H1 (cell line): ENCODE measurements at regions not wholly inside any gene's neighbourhood (a gene's known extent, or its start where the extent isn't known, plus 50 kb on each side); places are given as distances from the start of the nearest gene placed in this dataset.

Source experiments
- CTCF ChIA-PET: fragments of 300-600 bp; sonication (Branson Sonifier 250); formaldehyde crosslinking; loops from one replicate; lab custom pipeline; 2021; ENCODE audit not compliant: partially characterized antibody; lab: Charles Lee
- POLR2A ChIA-PET: fragments of 300-600 bp; sonication (Branson Sonifier 250); formaldehyde crosslinking; loops from one replicate; lab custom pipeline; 2021; ENCODE audit warnings: inconsistent platforms; ENCODE audit not compliant: partially characterized antibody; lab: Charles Lee
- DNase-seq, 2 experiments: peaks; one replicate each; pipeline versions ENCODE4 v3.0.0 to v3.0.0-alpha.2; 2010 to 2022; ENCODE audit warnings: low spot score in 2 of 2, low read depth in 1 of 2, mixed read lengths in 1 of 2
- FAIRE-seq: peaks from 2 replicates; lab custom pipeline; 2011; peaks lifted over from hg19 to GRCh38; lab: Jason Lieb, UNC
- H2AFZ ChIP-seq: 2 replicates; pipeline ENCODE4 v1.8.1; 2012; ENCODE audit warnings: low read length, inconsistent platforms
- H2AK5ac ChIP-seq: 2 replicates; pipeline ENCODE4 v1.6.1; 2013; ENCODE audit warnings: low read depth, low read length
- H2BK120ac ChIP-seq: replicated peaks from 2 replicates; pipeline ENCODE3; 2013; ENCODE audit warnings: low read depth, low read length, inconsistent platforms
- H2BK12ac ChIP-seq: 2 replicates; pipeline ENCODE4 v1.6.1; 2013; ENCODE audit warnings: low read depth, low read length
- H2BK15ac ChIP-seq: 2 replicates; pipeline ENCODE4 v1.6.1; 2013; ENCODE audit warnings: low read length
- H2BK20ac ChIP-seq: 2 replicates; pipeline ENCODE4 v1.6.1; 2013; ENCODE audit warnings: low read length
- H2BK5ac ChIP-seq: 2 replicates; pipeline ENCODE4 v1.6.1; 2013; ENCODE audit warnings: low read depth, low read length
- H3K14ac ChIP-seq: 2 replicates; pipeline ENCODE4 v1.6.1; 2013; ENCODE audit warnings: inconsistent platforms; ENCODE audit not compliant: insufficient read length
- H3K18ac ChIP-seq: 2 replicates; pipeline ENCODE4 v1.6.1; 2013; ENCODE audit warnings: low read length; ENCODE audit errors: extremely low read depth
- H3K23ac ChIP-seq: 2 replicates; pipeline ENCODE4 v1.6.1; 2013; ENCODE audit warnings: inconsistent platforms; ENCODE audit not compliant: insufficient read length
- H3K23me2 ChIP-seq: 2 replicates; pipeline ENCODE4 v1.6.1; 2013; ENCODE audit warnings: low read depth, low read length
- H3K27ac ChIP-seq: 2 replicates; pipeline ENCODE4 v1.6.1; 2011; ENCODE audit warnings: low read depth, low read length, inconsistent platforms
- H3K27me3 ChIP-seq, 4 experiments: replicated peaks in 1 of 4; 1 replicate in 1 of 4; 2 replicates in 3 of 4; pipeline versions ENCODE4 v1.6.1 to v1.8.1; 2011 to 2013; ENCODE audit warnings: low read length in 3 of 4, mild to moderate bottlenecking in 3 of 4, inconsistent platforms in 2 of 4, mixed read lengths in 2 of 4, moderate library complexity in 1 of 4; ENCODE audit not compliant: control insufficient read depth in 3 of 4, insufficient read depth in 3 of 4; ENCODE audit errors: extremely low read depth in 1 of 4
- H3K36me3 ChIP-seq, 4 experiments: 2 replicates each; pipeline versions ENCODE4 v1.6.1 to v1.8.1; 2011 to 2013; ENCODE audit warnings: mild to moderate bottlenecking in 4 of 4, low read length in 3 of 4, moderate library complexity in 2 of 4, control low read depth in 1 of 4, inconsistent platforms in 1 of 4; ENCODE audit not compliant: insufficient read depth in 4 of 4, control insufficient read depth in 2 of 4
- H3K4ac ChIP-seq: replicated peaks from 2 replicates; pipeline ENCODE3; 2013; ENCODE audit warnings: low read length, low read depth, mixed read lengths, inconsistent platforms; ENCODE audit not compliant: insufficient read length
- H3K4me1 ChIP-seq, 4 experiments: replicated peaks in 1 of 4; 1 replicate in 1 of 4; 2 replicates in 3 of 4; pipeline versions ENCODE4 v1.6.1 to v1.8.1; 2011 to 2013; ENCODE audit warnings: low read length in 3 of 4, inconsistent platforms in 2 of 4, mixed read lengths in 1 of 4; ENCODE audit not compliant: insufficient read depth in 4 of 4, control insufficient read depth in 3 of 4
- H3K4me2 ChIP-seq, 2 experiments: 2 replicates each; pipeline versions ENCODE4 v1.6.1 to v1.8.1; 2011 to 2013; ENCODE audit warnings: low read depth in 2 of 2, low read length in 2 of 2, control low read depth in 1 of 2, inconsistent platforms in 1 of 2, mild to moderate bottlenecking in 1 of 2; ENCODE audit not compliant: insufficient read depth in 1 of 2
- H3K4me3 ChIP-seq, 4 experiments: fragments of 200-600, 300-600 bp in 1 of 4; sonication (generic), shearing (Covaris generic), sonication (Bioruptor Twin) in 1 of 4; 2 replicates each; pipeline versions ENCODE4 v1.5.1 to v1.8.1; 2011 to 2016; ENCODE audit warnings: low read length in 4 of 4, low read depth in 3 of 4, control low read depth in 2 of 4, inconsistent platforms in 2 of 4, mild to moderate bottlenecking in 2 of 4, mixed read lengths in 1 of 4, moderate library complexity in 1 of 4; ENCODE audit not compliant: insufficient read depth in 2 of 4; ENCODE audit errors: extremely low read depth in 1 of 4
- H3K56ac ChIP-seq: replicated peaks from 2 replicates; pipeline ENCODE3; 2013; ENCODE audit warnings: low read depth, mild to moderate bottlenecking, mixed read lengths, low read length, inconsistent platforms; ENCODE audit not compliant: insufficient read length
- H3K79me1 ChIP-seq: 2 replicates; pipeline ENCODE4 v1.6.1; 2013; ENCODE audit warnings: low read depth, low read length, control low read depth
- H3K79me2 ChIP-seq, 2 experiments: 2 replicates each; pipeline versions ENCODE4 v1.6.1 to v1.8.1; 2012 to 2013; ENCODE audit warnings: low read length in 2 of 2, mild to moderate bottlenecking in 2 of 2, inconsistent platforms in 1 of 2; ENCODE audit not compliant: insufficient read depth in 2 of 2, control insufficient read depth in 1 of 2
- H3K9ac ChIP-seq, 4 experiments: replicated peaks in 1 of 4; 1 replicate in 1 of 4; 2 replicates in 3 of 4; pipeline versions ENCODE4 v1.6.1 to v1.8.1; 2011 to 2013; ENCODE audit warnings: low read depth in 3 of 4, low read length in 3 of 4, control low read depth in 2 of 4, mild to moderate bottlenecking in 2 of 4, moderate library complexity in 2 of 4, inconsistent platforms in 1 of 4; ENCODE audit errors: extremely low read depth in 1 of 4
- H3K9me3 ChIP-seq, 2 experiments: 2 replicates each; pipeline versions ENCODE4 v1.6.1 to v1.8.1; 2012 to 2013; ENCODE audit warnings: mild to moderate bottlenecking in 2 of 2, moderate library complexity in 2 of 2, control low read depth in 1 of 2, inconsistent platforms in 1 of 2, low read depth in 1 of 2, low read length in 1 of 2, mixed read lengths in 1 of 2; ENCODE audit not compliant: insufficient read depth in 2 of 2
- H4K20me1 ChIP-seq, 2 experiments: replicated peaks in 1 of 2; 2 replicates each; pipeline versions ENCODE3 to v1.8.1; 2011 to 2013; ENCODE audit warnings: inconsistent platforms in 2 of 2, low read length in 2 of 2, mild to moderate bottlenecking in 1 of 2; ENCODE audit not compliant: insufficient read depth in 2 of 2, control insufficient read depth in 1 of 2
- H4K5ac ChIP-seq: 2 replicates; pipeline ENCODE4 v1.6.1; 2013; ENCODE audit warnings: low read length, low read depth, mixed read lengths, inconsistent platforms; ENCODE audit not compliant: insufficient read length
- H4K8ac ChIP-seq: 2 replicates; pipeline ENCODE4 v1.8.0; 2013; ENCODE audit warnings: mild to moderate bottlenecking, moderate library complexity, low read length, inconsistent platforms; ENCODE audit not compliant: insufficient read depth; ENCODE audit errors: extremely low read depth
- H4K91ac ChIP-seq: replicated peaks from 2 replicates; pipeline ENCODE3; 2013; ENCODE audit warnings: low read length, mixed read lengths, inconsistent platforms; ENCODE audit not compliant: insufficient read length
- CTCF ChIP-seq, 3 experiments: IDR thresholded peaks; 1 replicate in 2 of 3; 2 replicates in 1 of 3; pipeline versions ENCODE4 v1.5.1 to v1.6.1; 2011; ENCODE audit warnings: low read length in 3 of 3, mild to moderate bottlenecking in 3 of 3, inconsistent platforms in 2 of 3, low read depth in 1 of 3, moderate library complexity in 1 of 3; ENCODE audit not compliant: insufficient read depth in 1 of 3; ENCODE audit errors: control extremely low read depth in 1 of 3
- RAD21 ChIP-seq, 2 experiments: IDR thresholded peaks in 1 of 2; conservative IDR thresholded peaks in 1 of 2; 2 replicates each; pipeline ENCODE4 v1.6.1; 2011; ENCODE audit warnings: low read depth in 2 of 2, low read length in 2 of 2, improper control_type of control experiment in 1 of 2, inconsistent platforms in 1 of 2, mild to moderate bottlenecking in 1 of 2, moderate library complexity in 1 of 2
- SP1 ChIP-seq: IDR thresholded peaks from 2 replicates; pipeline ENCODE4 v1.6.1; 2011; ENCODE audit warnings: low read depth, low read length

DNA sequence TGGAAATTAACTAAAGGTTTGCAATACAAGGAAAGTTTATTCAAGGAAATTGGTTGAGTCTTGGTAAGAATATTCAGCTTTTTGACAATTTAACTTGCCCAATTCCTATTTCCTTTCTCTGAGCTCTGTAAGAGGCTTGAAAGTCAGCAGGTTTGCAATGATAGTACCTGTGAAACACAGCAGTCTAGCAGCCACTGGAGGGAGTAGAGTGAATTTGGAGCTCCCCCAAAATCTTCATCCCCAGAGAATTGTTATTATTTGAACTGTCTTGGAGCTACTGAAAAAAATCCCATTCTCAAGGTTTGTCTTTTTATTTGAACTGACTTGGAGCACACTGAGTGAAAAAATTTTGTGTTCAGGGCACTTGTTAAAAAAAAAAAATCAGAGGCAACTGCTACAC, 654.2 kb upstream of the PKN2 start:
- ChIA-PET CTCF (interaction anchor here (0.7 to 2.3 kb wide), 9 partner anchors 9 to 694 kb away, joined by 3 to 11 read pairs (median 4); no protein-coding TSS in a partner anchor), POLR2A (no interaction called here)
- H2BK5ac ChIP-seq: no peak overlapping the region
- H3K27ac ChIP-seq: no peak overlapping the region
- H3K14ac ChIP-seq: no peak overlapping the region
- H3K79me2 ChIP-seq: no peaks in the 10 kb centered on the region
- no peak overlapping the region for H3K18ac ChIP-seq
- H3K4me2 ChIP-seq: no peak overlapping the region
- H4K5ac ChIP-seq: no peak overlapping the region
- TF ChIP-seq SP1: no peak
- TF ChIP-seq CTCF (IDR thresholded peaks at IDR 0.05; ENCODE audit: control extremely low read depth in 1 of 3, insufficient read depth in 1 of 3, low read depth in 1 of 3, low read length in 3 of 3): peak in 2 of 3 experiments; percentile 17 to 24; a peak in 2 of 4 replicates
- TF ChIP-seq RAD21 (IDR thresholded peaks at IDR 0.05 in 1 of 2, conservative IDR thresholded peaks at IDR 0.05 in 1 of 2; ENCODE audit: low read depth in 2 of 2, low read length in 2 of 2): peak in 1 of 2 experiments; percentile 30; a peak in 2 of 4 replicates
- no peak overlapping the region for H4K8ac ChIP-seq
- FAIRE-seq (no peak), DNase-seq (no peak)
- no peaks in the 10 kb centered on the region for H3K9me3 ChIP-seq
- H3K27me3 ChIP-seq: no peaks in the 10 kb centered on the region
- no peak overlapping the region for H2BK120ac ChIP-seq
- H4K91ac ChIP-seq: no peak overlapping the region
- no peak overlapping the region for H2BK15ac ChIP-seq
- peak overlapping the region; percentile 26; the same call in 1 of the 2 replicates for H2AFZ ChIP-seq
- H3K4ac ChIP-seq: no peak overlapping the region
- H3K4me1 ChIP-seq: no peaks in the 10 kb centered on the region; a peak in 1 of 7 replicates
- H3K36me3 ChIP-seq: no peaks in the 10 kb centered on the region
- H3K23me2 ChIP-seq: no peaks in the 10 kb centered on the region
- no peak overlapping the region for H3K56ac ChIP-seq
- no peak overlapping the region for H2BK12ac ChIP-seq
- no peak overlapping the region for H3K9ac ChIP-seq
- H3K4me3 ChIP-seq: no peak overlapping the region
- H3K23ac ChIP-seq: no peak overlapping the region
- H3K79me1 ChIP-seq: no peaks in the 10 kb centered on the region
- H4K20me1 ChIP-seq: no peaks in the 10 kb centered on the region
- H2AK5ac ChIP-seq: no peak overlapping the region
- H2BK20ac ChIP-seq: no peak overlapping the region
